ENCODE measurements at regions not wholly inside any gene's neighbourhood (a gene's known extent, or its start where the extent isn't known, plus 50 kb on each side); places are given as distances from the start of the nearest gene placed in this dataset.

- TF ChIP-seq CTCF (conservative IDR thresholded peaks at IDR 0.05) = no peak
- H3K27ac ChIP-seq = no peak overlapping the region
These were observed 470.1 kb upstream of the HS6ST1 start for GRCh38 chr2:128788636-128789220.

- no peak overlapping the region for H3K27ac ChIP-seq
- TF ChIP-seq CTCF (conservative IDR thresholded peaks at IDR 0.05) = no peak
These were observed 470.6 kb upstream of the HS6ST1 start for GRCh38 chr2:128789221-128789620.

GRCh38 chr2:128789776-128790455 is 471.2 kb upstream of the HS6ST1 start:
- TF ChIP-seq CTCF (conservative IDR thresholded peaks at IDR 0.05) = no peak
- H3K27ac ChIP-seq = no peak overlapping the region

- no peak for TF ChIP-seq CTCF (conservative IDR thresholded peaks at IDR 0.05)
- no peak overlapping the region for H3K27ac ChIP-seq
These were observed 471.9 kb upstream of the HS6ST1 start for GRCh38 chr2:128790541-128791001.

- TF ChIP-seq CTCF (conservative IDR thresholded peaks at IDR 0.05) = no peak
- no peak overlapping the region for H3K27ac ChIP-seq
These were observed 472.7 kb upstream of the HS6ST1 start for GRCh38 chr2:128791120-128791984.

GRCh38 chr2:128791985-128792320 is 473.3 kb upstream of the HS6ST1 start:
- no peak for TF ChIP-seq CTCF (conservative IDR thresholded peaks at IDR 0.05)

GRCh38 chr2:128792476-128793054 is 473.9 kb upstream of the HS6ST1 start:
- H3K27ac ChIP-seq = no peak overlapping the region
- no peak for TF ChIP-seq CTCF (conservative IDR thresholded peaks at IDR 0.05)

More at GRCh38 chr2:128791985-128792320, 473.3 kb upstream of the HS6ST1 start:
- no peak overlapping the region for H3K27ac ChIP-seq

Measured in VCaP (cell line).